CD4-positive, alpha-beta T cell treated with Interferon gamma for 1 hour (primary cell): ENCODE measurements at regions not wholly inside any gene's neighbourhood (a gene's known extent, or its start where the extent isn't known, plus 50 kb on each side); places are given as distances from the start of the nearest gene placed in this dataset.
"Not testable (repeated sequence)": the region's sequence is repeated elsewhere in the genome, so short reads cannot be mapped to it uniquely, and the experiment has no call there.

Experiments
- DNase-seq: peaks from one replicate; pipeline ENCODE4 v3.0.0-alpha.2; 2020

DNA sequence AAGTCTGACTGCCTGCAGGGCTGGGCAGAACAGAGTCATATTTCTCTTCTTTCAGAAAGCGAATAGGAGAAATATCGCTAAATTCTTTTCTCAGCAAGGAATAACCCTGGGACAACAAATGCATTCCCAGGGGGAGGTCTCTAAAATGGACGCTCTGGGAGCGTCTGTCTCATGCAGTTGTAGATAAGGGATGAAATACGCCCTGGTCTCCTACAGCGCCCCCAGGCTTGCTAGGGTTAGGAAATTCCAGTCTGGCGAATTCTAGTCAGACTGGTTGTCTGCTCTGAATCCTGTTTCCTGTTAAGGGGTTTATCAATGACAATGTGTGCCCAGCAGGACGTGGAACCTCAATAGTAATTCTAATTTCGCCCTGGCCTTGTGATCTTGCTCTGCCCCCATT is 1214.1 kb downstream of the DIAPH3 start:
- DNase-seq: no peak

DNA sequence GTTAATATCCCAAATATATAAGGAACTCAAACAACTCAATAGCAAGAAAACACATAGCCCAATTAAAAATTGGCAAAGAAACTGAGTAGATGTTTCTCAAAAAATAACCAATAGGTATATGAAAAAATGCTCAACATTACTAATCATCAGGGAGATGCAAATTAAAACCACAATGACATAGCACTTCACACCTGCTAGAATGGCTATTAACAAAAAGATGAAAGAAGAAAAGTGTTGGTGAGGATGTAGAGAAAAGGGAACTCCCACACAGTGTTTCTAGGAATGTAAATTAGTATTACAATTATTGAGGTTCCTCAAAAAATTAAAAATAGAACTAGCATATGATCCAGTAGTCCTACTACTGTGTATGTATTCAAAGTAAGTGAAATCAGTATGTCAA is 1212.8 kb downstream of the DIAPH3 start:
- no peak for DNase-seq

GRCh38 chr13:58953638-58954037 is 1210.1 kb downstream of the DIAPH3 start:
- DNase-seq: no peak

- DNase-seq: no peak
These were observed 1208.0 kb downstream of the DIAPH3 start for GRCh38 chr13:58955546-58956385.

GRCh38 chr13:58958097-58958496 is 1205.6 kb downstream of the DIAPH3 start:
- not testable (repeated sequence) for DNase-seq

- no peak for DNase-seq
These were observed 1202.8 kb downstream of the DIAPH3 start for GRCh38 chr13:58960888-58961287.

DNA sequence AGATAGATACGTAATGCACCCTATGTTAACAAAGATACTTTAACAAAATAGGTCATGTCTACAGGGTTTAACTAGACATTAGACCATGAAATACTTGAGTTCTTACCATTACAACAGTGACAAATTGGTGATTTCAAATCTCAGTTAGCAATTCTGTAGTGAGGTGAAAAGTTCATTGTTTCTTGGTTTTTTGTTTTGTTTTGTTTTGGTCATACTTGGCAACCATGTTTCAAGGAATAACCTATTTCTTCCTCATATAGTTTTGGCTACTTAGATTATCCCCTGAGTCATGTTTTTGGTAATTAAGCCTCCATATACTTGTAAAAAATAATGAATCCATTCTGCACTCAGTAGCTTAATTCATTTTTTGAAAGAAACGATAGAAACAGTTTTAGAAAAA is 1200.4 kb downstream of the DIAPH3 start:
- no peak for DNase-seq

DNA sequence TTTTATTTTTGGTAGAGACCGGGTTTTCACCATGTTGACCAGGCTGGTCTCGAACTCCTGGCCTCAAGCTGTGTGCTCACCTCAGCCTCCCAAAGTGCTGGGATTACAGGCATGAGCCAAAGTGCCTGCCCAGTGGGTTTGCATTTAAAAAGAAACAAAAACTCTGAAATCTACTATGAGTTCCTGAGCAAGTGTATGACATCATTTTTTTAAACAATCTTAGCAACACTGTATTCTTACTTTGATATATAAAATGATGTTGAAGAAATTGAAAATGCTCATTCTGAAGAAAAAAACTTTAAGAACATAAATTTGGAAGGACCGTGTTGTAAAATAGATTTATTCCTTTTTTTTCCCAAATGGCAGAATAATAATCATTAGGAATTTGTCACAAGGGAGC is 1199.7 kb downstream of the DIAPH3 start:
- DNase-seq: no peak

- DNase-seq: no peak
These were observed 1186.6 kb downstream of the DIAPH3 start for GRCh38 chr13:58977085-58977484.

DNA sequence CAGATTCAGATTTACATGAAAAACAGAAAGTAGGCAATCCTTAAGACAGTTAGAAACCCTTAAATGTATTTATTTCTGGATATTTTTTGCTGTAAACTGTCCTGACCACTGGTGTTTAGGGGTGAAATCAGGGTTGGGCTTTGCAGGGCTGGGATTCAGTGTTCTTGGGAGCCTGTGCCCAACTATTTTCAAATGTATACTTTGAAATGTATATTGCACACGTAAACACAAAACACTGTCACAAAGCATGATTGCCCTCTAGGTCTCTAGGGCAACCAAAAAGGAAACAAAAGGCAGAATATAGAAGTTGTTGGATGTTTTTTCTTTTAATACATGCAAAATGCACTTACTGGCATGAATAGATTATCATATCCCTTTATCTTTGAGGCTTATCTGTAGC is 1185.4 kb downstream of the DIAPH3 start:
- no peak for DNase-seq

DNA sequence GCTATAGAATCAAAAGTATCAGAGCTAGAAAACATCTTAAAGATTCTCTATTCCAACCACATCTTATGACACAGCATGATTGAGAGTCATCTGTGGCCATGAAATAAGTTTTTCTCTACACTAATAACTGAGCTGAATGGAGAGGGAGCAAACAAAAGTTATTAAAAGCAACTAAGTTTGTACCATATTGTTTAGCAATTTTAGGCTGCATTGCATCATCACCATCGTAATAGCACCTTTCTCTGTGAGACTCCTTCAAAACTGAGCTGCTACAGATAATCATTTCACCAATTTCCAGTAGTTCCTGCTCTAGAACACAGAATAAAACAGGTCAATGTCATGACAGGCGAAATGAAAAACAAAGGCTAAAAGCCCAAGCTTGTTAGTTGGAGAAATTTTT is 1183.9 kb downstream of the DIAPH3 start:
- DNase-seq: no peak

GRCh38 chr13:58985845-58986244 is 1177.9 kb downstream of the DIAPH3 start:
- DNase-seq: no peak

GRCh38 chr13:58989556-58989955 is 1174.2 kb downstream of the DIAPH3 start:
- DNase-seq: no peak

DNA sequence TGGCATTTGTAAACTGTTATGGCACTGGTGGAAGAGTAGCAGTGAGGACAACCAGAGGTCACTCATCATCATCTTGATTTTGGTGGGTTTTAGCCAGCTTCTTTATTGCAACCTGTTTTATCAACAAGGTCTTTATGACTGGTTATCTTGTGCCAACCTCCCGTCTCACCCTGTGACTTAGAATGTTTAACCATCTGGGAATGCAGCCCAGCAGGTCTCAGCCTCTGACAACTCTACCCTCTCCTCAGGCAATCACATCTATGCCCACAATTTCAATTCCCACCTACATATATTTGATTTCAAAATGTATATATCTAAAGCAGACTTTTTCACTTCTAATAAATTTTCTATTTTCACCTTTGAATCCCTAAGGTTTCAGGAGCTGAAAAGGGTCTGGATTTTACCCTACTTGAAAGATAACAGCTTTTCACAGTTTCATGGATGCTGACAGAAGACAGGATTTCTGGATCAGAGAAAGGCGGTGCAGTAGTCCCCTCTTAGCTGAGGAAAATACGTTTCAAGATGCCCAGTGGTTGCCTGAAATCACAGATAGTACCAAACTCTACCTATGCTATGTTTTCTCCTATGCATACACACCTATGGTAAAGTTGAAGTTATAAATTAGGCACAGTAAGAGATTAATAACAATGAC is 1171.8 kb downstream of the DIAPH3 start:
- DNase-seq: no peak

- no peak for DNase-seq
These were observed 1171.2 kb downstream of the DIAPH3 start for GRCh38 chr13:58992478-58993042.

GRCh38 chr13:58994077-58994476 is 1169.7 kb downstream of the DIAPH3 start:
- DNase-seq: no peak

- DNase-seq: no peak
These were observed 1169.0 kb downstream of the DIAPH3 start for GRCh38 chr13:58994777-58995176.

GRCh38 chr13:58998716-58999115 is 1165.0 kb downstream of the DIAPH3 start:
- DNase-seq: no peak

DNA sequence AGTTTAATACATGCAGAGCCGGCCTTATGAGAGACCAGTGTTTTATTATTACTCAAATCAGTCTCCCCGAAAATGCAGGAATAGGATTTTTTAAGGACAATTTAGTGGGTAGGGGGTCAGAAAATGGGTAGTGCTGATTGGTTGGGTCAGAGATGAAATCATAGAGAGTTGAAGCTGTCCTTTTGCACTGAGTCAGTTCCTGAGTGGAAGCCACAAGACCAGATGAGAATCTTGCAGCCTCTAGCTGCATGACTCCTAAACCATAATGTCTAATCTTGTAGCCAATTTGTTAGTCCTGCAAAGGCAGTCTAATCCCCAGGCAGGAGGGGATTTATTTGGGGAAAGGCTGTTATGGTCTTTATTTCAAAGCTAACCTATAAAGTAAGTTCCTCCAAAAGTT is 1163.9 kb downstream of the DIAPH3 start:
- DNase-seq: no peak

- no peak for DNase-seq
These were observed 1163.0 kb downstream of the DIAPH3 start for GRCh38 chr13:59000770-59001169.

DNA sequence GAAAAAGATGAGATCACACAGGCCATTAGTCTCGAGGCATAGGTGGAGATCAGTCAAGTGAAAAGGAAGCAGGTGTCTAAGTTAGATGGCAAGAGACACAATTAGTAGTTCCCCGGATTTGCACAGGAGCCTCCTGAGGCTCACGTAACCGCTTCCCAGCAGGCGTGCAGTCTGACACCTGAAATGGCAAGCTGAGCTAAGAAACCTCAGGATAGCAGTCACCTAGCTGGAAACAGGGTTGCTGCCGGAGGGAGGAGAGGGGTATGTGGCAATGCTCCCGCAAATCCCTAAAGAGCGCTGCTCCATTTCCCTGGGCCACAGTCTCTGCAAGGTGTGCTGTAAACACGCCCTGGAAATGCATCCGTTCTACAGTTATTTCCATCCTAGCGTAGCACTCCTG is 1151.0 kb downstream of the DIAPH3 start:
- DNase-seq: no peak

- DNase-seq: no peak
These were observed 1147.5 kb downstream of the DIAPH3 start for GRCh38 chr13:59016250-59016649.

GRCh38 chr13:59024434-59024833 is 1139.3 kb downstream of the DIAPH3 start:
- DNase-seq: no peak

- DNase-seq: no peak
These were observed 1129.5 kb downstream of the DIAPH3 start for GRCh38 chr13:59034198-59034597.
